RWPE2 (cell line): ENCODE measurements at regions not wholly inside any gene's neighbourhood (a gene's known extent, or its start where the extent isn't known, plus 50 kb on each side); places are given as distances from the start of the nearest gene placed in this dataset.

Source experiments
- ATAC-seq: fragments of 200-7000 bp; cut with Tn5 transposase; 3 replicates; pipeline ENCODE4 v1.9.1; 2021; ENCODE audit warnings: low read depth
- DNase-seq: peaks from one replicate; pipeline ENCODE4 v3.0.0-alpha.2; 2020; ENCODE audit warnings: low spot score
- H3K27ac ChIP-seq: fragments of 450-650 bp; 2 replicates; pipeline ENCODE4 v1.5.1; 2017; ENCODE audit warnings: mild to moderate bottlenecking; ENCODE audit not compliant: poor library complexity, severe bottlenecking
- H3K27me3 ChIP-seq: fragments of 250-450 bp; sonication (Bioruptor Pico); 2 replicates; pipeline ENCODE4 v1.5.1; 2021; ENCODE audit warnings: mild to moderate bottlenecking, moderate library complexity; ENCODE audit not compliant: insufficient read depth, poor library complexity, severe bottlenecking
- H3K36me3 ChIP-seq: fragments of 250-450 bp; sonication (Bioruptor Pico); 2 replicates; pipeline ENCODE4 v1.5.1; 2020; ENCODE audit warnings: low read depth, mild to moderate bottlenecking, moderate library complexity
- H3K4me1 ChIP-seq: fragments of 250-450 bp; sonication (Bioruptor Pico); 2 replicates; pipeline ENCODE4 v1.5.1; 2021; ENCODE audit warnings: mild to moderate bottlenecking, moderate library complexity; ENCODE audit not compliant: insufficient read depth, poor library complexity, severe bottlenecking
- H3K4me3 ChIP-seq: fragments of 250-450 bp; sonication (Bioruptor Pico); 2 replicates; pipeline ENCODE4 v1.5.1; 2021; ENCODE audit warnings: mild to moderate bottlenecking, moderate library complexity; ENCODE audit not compliant: severe bottlenecking
- H3K9me3 ChIP-seq: fragments of 250-450 bp; sonication (Bioruptor Pico); 2 replicates; pipeline ENCODE4 v1.5.1; 2021; ENCODE audit warnings: mild to moderate bottlenecking, moderate library complexity; ENCODE audit not compliant: severe bottlenecking
- TF ChIP-seq, protein P1 (sequence below): fragments of 450-650 bp; IDR thresholded peaks from one replicate; pipeline ENCODE4 v1.5.1; 2017; ENCODE audit warnings: mild to moderate bottlenecking, moderate library complexity; ENCODE audit not compliant: poor library complexity, severe bottlenecking

DNA sequence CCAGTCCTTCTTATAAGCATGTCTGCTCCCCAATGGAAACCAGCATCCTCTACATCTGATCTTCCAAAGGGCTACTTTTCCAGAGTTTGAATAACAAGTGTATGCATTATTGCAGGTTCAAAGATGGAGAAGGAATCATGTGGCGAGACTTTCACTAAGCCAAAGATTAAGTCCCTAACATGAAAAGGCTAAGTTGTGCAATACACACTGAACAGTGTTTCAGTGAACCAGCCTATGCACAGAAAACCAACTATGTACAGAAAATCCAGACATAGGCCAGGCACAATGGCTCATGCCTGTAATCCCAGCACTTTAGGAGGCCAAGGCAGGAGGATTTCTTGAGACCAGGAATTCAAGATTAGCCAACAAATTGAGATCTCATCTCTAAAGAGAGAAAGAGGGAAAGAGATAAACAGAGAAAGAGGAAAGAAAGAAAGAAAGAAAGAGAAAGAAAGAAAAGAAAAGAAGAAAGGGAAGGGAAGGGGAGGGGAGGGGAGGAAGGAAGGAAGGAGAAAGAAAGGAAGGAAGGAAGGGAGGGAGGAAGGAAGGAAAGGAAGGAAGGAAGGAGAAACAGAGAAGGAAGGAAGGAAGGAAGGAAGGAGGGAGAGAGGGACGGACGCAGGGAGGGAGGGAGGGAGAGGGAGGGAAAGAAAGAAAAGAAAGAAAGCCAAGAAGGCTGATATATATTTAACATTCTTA, 181.7 kb downstream of the LTN1 start:
- Histone ChIP-seq H3K4me1 (no peaks in the 10 kb centered on the region), H3K4me3 (no peak overlapping the region), H3K27ac (no peak overlapping the region), H3K27me3 (no peaks in the 10 kb centered on the region), H3K9me3 (no peaks in the 10 kb centered on the region), H3K36me3 (no peaks in the 10 kb centered on the region)
- DNase-seq = no peak
- TF ChIP-seq, protein P1, sequence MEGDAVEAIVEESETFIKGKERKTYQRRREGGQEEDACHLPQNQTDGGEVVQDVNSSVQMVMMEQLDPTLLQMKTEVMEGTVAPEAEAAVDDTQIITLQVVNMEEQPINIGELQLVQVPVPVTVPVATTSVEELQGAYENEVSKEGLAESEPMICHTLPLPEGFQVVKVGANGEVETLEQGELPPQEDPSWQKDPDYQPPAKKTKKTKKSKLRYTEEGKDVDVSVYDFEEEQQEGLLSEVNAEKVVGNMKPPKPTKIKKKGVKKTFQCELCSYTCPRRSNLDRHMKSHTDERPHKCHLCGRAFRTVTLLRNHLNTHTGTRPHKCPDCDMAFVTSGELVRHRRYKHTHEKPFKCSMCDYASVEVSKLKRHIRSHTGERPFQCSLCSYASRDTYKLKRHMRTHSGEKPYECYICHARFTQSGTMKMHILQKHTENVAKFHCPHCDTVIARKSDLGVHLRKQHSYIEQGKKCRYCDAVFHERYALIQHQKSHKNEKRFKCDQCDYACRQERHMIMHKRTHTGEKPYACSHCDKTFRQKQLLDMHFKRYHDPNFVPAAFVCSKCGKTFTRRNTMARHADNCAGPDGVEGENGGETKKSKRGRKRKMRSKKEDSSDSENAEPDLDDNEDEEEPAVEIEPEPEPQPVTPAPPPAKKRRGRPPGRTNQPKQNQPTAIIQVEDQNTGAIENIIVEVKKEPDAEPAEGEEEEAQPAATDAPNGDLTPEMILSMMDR = no peak
- no peak for ATAC-seq

DNA sequence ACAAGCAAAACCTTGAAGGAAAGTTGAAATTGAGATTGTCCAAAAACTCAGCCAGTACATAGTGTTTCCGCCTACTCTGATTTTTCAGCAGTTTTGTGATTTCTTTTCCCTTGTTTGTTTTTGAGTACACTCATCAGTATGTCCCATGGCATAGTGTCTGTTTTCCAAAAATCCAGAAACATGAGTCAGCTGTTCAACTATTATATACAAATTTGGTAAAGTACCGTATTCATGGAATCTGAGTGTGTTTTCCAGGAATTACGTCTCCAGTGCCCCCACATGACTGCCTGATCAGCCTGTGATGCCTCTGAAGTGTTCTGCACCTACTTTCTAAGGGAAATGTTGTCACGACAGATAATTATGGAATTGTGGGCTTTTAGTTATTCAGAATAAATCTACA, 186.8 kb downstream of the LTN1 start:
- no peak for ATAC-seq
- no peaks in the 10 kb centered on the region for H3K9me3 ChIP-seq
- H3K4me3 ChIP-seq = no peak overlapping the region
- no peak for DNase-seq
- H3K27me3 ChIP-seq = no peaks in the 10 kb centered on the region
- no peaks in the 10 kb centered on the region for H3K36me3 ChIP-seq
- TF ChIP-seq, protein P1 = no peak
- H3K27ac ChIP-seq = no peak overlapping the region
- H3K4me1 ChIP-seq = no peaks in the 10 kb centered on the region

DNA sequence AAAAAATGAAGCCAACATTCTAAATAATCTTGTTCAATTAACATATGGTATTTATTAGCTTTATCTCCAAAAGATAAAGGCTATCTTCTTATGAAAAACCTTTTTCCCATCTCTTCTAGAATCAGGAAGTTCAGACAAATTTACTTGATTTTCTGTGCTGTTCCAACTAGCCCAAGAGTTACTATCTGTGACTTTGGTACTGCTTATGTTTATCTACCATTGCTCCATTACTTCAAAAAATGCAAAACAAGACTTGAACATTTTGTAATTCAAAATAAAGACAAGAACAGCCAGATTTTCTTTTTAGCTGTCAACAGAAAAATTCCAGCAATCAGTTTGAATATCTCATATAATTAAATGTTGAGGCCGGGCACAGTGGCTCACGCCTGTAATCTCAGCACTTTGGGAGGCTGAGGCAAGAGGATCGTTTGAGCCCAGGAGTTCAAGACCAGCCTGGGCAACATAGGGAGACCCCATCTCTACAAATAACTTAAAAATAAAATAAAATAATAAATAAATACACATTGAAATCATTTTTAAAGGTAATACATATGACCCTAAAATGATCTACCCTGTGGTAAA, 188.5 kb downstream of the LTN1 start:
- Histone ChIP-seq H3K4me1 (no peaks in the 10 kb centered on the region), H3K4me3 (no peak overlapping the region), H3K27me3 (no peaks in the 10 kb centered on the region), H3K36me3 (no peaks in the 10 kb centered on the region), H3K9me3 (no peaks in the 10 kb centered on the region), H3K27ac (no peak overlapping the region)
- no peak for DNase-seq
- ATAC-seq = no peak
- TF ChIP-seq, protein P1 = no peak

DNA sequence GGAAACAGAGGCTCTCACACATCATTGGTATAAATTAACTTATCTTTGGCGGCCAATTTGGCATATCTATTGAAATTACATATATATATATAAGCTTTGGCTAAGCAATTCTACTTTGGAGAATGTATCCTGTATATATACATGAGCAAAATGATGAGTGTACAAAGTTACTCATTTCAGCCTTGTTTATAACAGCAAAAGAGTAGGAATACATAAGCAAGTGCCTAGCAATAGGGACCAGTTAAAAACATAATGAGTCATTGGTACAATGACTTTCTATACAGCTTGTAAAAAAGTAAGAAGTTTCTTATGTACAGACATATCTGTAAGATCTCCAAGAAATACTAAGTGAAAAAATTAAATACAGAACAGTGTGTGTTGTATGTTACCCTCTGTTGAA, 190.8 kb downstream of the LTN1 start:
- H3K27ac ChIP-seq = no peak overlapping the region
- H3K4me3 ChIP-seq = no peak overlapping the region
- H3K4me1 ChIP-seq = no peaks in the 10 kb centered on the region
- DNase-seq = no peak
- H3K9me3 ChIP-seq = no peaks in the 10 kb centered on the region
- no peak for ATAC-seq
- H3K27me3 ChIP-seq = no peaks in the 10 kb centered on the region
- TF ChIP-seq, protein P1 = no peak
- H3K36me3 ChIP-seq = no peaks in the 10 kb centered on the region

DNA sequence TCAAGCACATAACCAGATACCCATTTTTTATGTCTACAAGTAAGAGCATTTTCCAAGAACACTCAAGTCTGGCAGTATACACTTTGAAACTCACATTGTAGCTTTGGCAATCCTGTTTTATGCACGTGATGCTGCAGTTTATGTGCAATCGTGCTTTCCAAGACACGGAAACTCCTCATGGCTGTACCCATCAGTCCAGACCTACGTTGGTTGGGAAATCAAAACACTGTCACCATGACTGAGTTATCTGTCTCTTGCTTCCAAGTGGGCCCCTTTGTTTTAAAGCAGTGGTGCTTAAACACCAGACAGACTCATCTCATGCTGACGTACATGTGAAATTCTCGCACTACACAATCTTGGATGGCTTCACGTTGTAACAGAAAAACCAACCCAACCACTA, 192.8 kb downstream of the LTN1 start:
- TF ChIP-seq, protein P1 = no peak
- Histone ChIP-seq H3K36me3 (no peaks in the 10 kb centered on the region), H3K27ac (no peak overlapping the region), H3K4me1 (no peaks in the 10 kb centered on the region), H3K4me3 (no peak overlapping the region), H3K27me3 (no peaks in the 10 kb centered on the region), H3K9me3 (no peaks in the 10 kb centered on the region)
- DNase-seq = no peak
- no peak for ATAC-seq
